Right lobe of liver (tissue), 4 donors: ENCODE measurements at regions not wholly inside any gene's neighbourhood (a gene's known extent, or its start where the extent isn't known, plus 50 kb on each side); places are given as distances from the start of the nearest gene placed in this dataset.

Experiments
- CTCF ChIP-seq, 4 donors: fragments of 200-600 bp in 3 of 4; fragments of 450-650 bp in 1 of 4; IDR thresholded peaks; one replicate each; pipeline versions ENCODE4 v1.5.1 to v1.8.0; 2016 to 2022; ENCODE audit warnings: antibody characterized with exemption in 4 of 4, mild to moderate bottlenecking in 2 of 4
- POLR2A ChIP-seq: fragments of 450-650 bp; IDR thresholded peaks from one replicate; pipeline ENCODE4 v1.6.1; 2017; ENCODE audit warnings: antibody characterized with exemption, mild to moderate bottlenecking
- donor health status: DM: no; HTN: no; CAD: no.
- donor health status: DM: no; HTN: no; CAD: no.
- donor health status: DM: no; HTN: yes; CAD: no.

GRCh38 chr16:86931410-86931941, 353.1 kb downstream of the FOXL1 start:
- TF ChIP-seq POLR2A (no peak), CTCF (IDR thresholded peaks at IDR 0.05) (no peak)
